ENCODE measurements at regions not wholly inside any gene's neighbourhood (a gene's known extent, or its start where the extent isn't known, plus 50 kb on each side); places are given as distances from the start of the nearest gene placed in this dataset.

DNA sequence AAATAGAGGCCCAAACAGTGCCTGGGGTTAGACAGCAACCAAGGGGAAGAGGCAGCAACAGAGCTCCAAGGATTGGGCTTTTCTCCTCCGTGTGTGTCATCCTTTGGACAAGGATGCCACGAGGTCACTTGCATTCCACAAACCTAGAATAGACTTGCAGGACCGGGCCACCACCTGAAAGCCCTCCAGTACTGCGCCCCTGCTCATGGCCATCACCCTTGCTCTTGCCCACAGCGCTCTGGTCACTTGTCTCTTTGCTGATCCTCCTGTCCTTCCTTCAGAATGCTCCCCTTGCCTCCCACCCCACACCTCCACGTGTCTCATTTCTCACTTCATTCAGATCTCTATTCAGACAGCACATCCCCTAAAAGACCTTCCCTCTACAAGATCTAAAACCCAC is 247.4 kb downstream of the MATN1 start:
- TF ChIP-seq, protein P1, sequence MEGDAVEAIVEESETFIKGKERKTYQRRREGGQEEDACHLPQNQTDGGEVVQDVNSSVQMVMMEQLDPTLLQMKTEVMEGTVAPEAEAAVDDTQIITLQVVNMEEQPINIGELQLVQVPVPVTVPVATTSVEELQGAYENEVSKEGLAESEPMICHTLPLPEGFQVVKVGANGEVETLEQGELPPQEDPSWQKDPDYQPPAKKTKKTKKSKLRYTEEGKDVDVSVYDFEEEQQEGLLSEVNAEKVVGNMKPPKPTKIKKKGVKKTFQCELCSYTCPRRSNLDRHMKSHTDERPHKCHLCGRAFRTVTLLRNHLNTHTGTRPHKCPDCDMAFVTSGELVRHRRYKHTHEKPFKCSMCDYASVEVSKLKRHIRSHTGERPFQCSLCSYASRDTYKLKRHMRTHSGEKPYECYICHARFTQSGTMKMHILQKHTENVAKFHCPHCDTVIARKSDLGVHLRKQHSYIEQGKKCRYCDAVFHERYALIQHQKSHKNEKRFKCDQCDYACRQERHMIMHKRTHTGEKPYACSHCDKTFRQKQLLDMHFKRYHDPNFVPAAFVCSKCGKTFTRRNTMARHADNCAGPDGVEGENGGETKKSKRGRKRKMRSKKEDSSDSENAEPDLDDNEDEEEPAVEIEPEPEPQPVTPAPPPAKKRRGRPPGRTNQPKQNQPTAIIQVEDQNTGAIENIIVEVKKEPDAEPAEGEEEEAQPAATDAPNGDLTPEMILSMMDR (IDR thresholded peaks at IDR 0.05; ENCODE audit: insufficient read depth, low read depth, low read length), result no peak
- no peak for TF ChIP-seq EZH2 (IDR thresholded peaks at IDR 0.05; ENCODE audit: insufficient read depth, low read length)
